ENCODE measurements at regions not wholly inside any gene's neighbourhood (a gene's known extent, or its start where the extent isn't known, plus 50 kb on each side); places are given as distances from the start of the nearest gene placed in this dataset.

DNA sequence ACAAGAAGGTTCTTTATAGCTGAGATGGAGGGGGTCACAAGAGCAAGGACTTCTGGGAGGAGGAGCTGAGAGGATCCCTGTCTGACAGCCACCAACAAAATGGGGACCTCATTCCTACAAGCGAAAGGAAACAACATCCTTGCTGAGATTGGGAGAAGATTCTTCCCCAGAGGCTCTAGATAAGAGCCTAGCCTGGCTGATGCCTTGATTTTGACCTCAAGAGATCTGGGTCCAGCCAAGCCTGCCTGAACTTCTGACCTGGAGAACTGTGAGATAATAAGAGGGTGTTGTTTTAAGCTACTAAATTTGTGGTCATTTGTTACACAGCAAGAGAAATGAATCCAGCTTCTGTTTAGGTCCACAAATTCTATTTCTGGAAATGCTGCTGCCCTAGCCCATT lies 75.4 kb upstream of the SLC4A11 start:
- H3K9me2 ChIP-seq (replicated peaks; ENCODE audit: low read depth, low read length), result no peaks in the 10 kb centered on the region
- H4K20me1 ChIP-seq (ENCODE audit: insufficient read depth, low read length, poor library complexity, severe bottlenecking), result no peaks in the 10 kb centered on the region
- no peaks in the 10 kb centered on the region for H3K79me2 ChIP-seq (ENCODE audit: insufficient read depth, low read length)
- H3K4me3 ChIP-seq (ENCODE audit: low read length, poor library complexity, severe bottlenecking), result no peak overlapping the region
- no peaks in the 10 kb centered on the region for H3K4me1 ChIP-seq (ENCODE audit: insufficient read depth, low read length, poor library complexity, severe bottlenecking)
- H3F3A ChIP-seq (ENCODE audit: low read depth), result no peaks in the 10 kb centered on the region
- H3K27me3 ChIP-seq (ENCODE audit: insufficient read depth, low read length, poor library complexity, severe bottlenecking), result no peaks in the 10 kb centered on the region
- H3K4me2 ChIP-seq (ENCODE audit: low read depth, low read length, poor library complexity, severe bottlenecking), result no peak overlapping the region
- H2AFZ ChIP-seq (ENCODE audit: low read length), result no peak overlapping the region
- H3K36me3 ChIP-seq (ENCODE audit: insufficient read depth, low read length), result peaks cover 16% of the 10 kb centered on the region; the same call in 1 of the 2 replicates
- no peaks in the 10 kb centered on the region for H3K9me3 ChIP-seq (ENCODE audit: insufficient read depth, low read depth, low read length)
- no peak overlapping the region for H3K9ac ChIP-seq (ENCODE audit: low read depth, low read length, poor library complexity, severe bottlenecking)
- TF ChIP-seq EZH2phosphoT487 (IDR thresholded peaks at IDR 0.05; ENCODE audit: borderline replicate concordance), result no peak
- TF ChIP-seq, protein P1, sequence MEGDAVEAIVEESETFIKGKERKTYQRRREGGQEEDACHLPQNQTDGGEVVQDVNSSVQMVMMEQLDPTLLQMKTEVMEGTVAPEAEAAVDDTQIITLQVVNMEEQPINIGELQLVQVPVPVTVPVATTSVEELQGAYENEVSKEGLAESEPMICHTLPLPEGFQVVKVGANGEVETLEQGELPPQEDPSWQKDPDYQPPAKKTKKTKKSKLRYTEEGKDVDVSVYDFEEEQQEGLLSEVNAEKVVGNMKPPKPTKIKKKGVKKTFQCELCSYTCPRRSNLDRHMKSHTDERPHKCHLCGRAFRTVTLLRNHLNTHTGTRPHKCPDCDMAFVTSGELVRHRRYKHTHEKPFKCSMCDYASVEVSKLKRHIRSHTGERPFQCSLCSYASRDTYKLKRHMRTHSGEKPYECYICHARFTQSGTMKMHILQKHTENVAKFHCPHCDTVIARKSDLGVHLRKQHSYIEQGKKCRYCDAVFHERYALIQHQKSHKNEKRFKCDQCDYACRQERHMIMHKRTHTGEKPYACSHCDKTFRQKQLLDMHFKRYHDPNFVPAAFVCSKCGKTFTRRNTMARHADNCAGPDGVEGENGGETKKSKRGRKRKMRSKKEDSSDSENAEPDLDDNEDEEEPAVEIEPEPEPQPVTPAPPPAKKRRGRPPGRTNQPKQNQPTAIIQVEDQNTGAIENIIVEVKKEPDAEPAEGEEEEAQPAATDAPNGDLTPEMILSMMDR (conservative IDR thresholded peaks at IDR 0.05; ENCODE audit: low read length), result no peak

DNA sequence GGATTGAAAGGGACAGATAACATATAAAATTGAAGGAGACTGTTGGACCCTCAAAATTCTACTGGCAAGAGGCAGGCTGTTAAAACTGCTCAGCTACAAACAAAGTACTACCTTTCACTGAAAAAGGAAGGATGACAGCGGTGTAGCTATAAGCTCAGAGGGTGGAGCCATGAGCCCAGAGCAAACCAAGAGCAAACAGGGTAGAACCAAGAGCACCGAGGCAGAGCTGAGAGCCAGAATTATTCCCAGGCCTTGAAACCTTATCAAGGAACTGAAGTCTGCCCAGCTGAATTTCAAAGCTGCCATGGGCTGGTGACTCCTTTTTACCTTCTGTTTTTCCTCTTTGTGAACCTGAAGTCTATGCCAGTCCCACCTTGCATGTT lies 74.7 kb upstream of the SLC4A11 start:
- H3F3A ChIP-seq (ENCODE audit: low read depth), result no peaks in the 10 kb centered on the region
- H3K27me3 ChIP-seq (ENCODE audit: insufficient read depth, low read length, poor library complexity, severe bottlenecking), result no peaks in the 10 kb centered on the region
- no peaks in the 10 kb centered on the region for H3K9me3 ChIP-seq (ENCODE audit: insufficient read depth, low read depth, low read length)
- peaks cover 4% of the 10 kb centered on the region for H3K4me1 ChIP-seq (ENCODE audit: insufficient read depth, low read length, poor library complexity, severe bottlenecking)
- H3K79me2 ChIP-seq (ENCODE audit: insufficient read depth, low read length), result no peaks in the 10 kb centered on the region
- H3K36me3 ChIP-seq (ENCODE audit: insufficient read depth, low read length), result peaks cover 22% of the 10 kb centered on the region; the same call in 1 of the 2 replicates
- TF ChIP-seq EZH2phosphoT487 (IDR thresholded peaks at IDR 0.05; ENCODE audit: borderline replicate concordance), result no peak
- TF ChIP-seq, protein P1 (conservative IDR thresholded peaks at IDR 0.05; ENCODE audit: low read length), result no peak
- no peak overlapping the region for H3K4me3 ChIP-seq (ENCODE audit: low read length, poor library complexity, severe bottlenecking)
- no peaks in the 10 kb centered on the region for H3K9me2 ChIP-seq (replicated peaks; ENCODE audit: low read depth, low read length)
- H3K4me2 ChIP-seq (ENCODE audit: low read depth, low read length, poor library complexity, severe bottlenecking), result no peak overlapping the region
- H2AFZ ChIP-seq (ENCODE audit: low read length), result no peak overlapping the region
- H4K20me1 ChIP-seq (ENCODE audit: insufficient read depth, low read length, poor library complexity, severe bottlenecking), result no peaks in the 10 kb centered on the region
- no peak overlapping the region for H3K9ac ChIP-seq (ENCODE audit: low read depth, low read length, poor library complexity, severe bottlenecking)

DNA sequence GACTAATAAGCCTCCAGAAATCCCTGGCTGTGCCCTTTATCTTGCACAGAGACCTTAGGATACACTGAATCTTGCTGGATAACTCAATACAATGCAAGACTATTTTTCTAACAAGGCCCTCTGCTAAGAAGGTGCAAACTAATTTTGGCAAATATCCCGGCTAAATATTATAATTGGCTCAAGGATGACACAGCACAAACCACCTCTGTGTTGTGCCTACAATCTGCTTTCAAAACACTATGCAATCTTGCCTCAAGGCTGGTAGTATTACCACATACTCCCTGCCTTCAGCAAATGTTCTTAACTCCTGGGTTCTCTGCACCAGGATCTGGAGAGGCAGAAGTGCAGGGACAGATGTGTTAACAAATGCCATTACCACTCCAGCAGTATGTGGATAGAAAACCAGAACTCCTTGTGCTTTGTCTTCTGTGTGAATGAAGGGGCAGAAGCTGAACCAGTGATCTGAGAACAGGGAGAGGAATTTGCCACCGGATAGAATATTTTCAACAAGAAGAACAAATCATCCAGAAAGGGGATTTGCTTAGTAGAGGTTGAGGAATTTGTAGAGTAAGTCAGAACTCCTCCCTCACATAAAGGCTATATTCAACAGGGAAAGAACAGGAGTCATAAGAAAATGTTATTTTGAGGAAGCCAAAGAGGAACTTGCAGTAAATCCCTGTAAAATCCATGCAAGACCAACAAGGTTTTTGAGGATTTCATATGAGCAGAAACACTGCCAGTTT lies 74.1 kb upstream of the SLC4A11 start:
- Histone ChIP-seq H3K4me3 (ENCODE audit: low read length, poor library complexity, severe bottlenecking) (no peak overlapping the region), H3K4me1 (ENCODE audit: insufficient read depth, low read length, poor library complexity, severe bottlenecking) (peaks cover 4% of the 10 kb centered on the region), H4K20me1 (ENCODE audit: insufficient read depth, low read length, poor library complexity, severe bottlenecking) (no peaks in the 10 kb centered on the region), H3K9me3 (ENCODE audit: insufficient read depth, low read depth, low read length) (no peaks in the 10 kb centered on the region), H3K79me2 (ENCODE audit: insufficient read depth, low read length) (no peaks in the 10 kb centered on the region), H3K9me2 (replicated peaks; ENCODE audit: low read depth, low read length) (no peaks in the 10 kb centered on the region), H3K36me3 (ENCODE audit: insufficient read depth, low read length) (peaks cover 22% of the 10 kb centered on the region; the same call in 1 of the 2 replicates), H3K27me3 (ENCODE audit: insufficient read depth, low read length, poor library complexity, severe bottlenecking) (no peaks in the 10 kb centered on the region), H3K9ac (ENCODE audit: low read depth, low read length, poor library complexity, severe bottlenecking) (no peak overlapping the region), H2AFZ (ENCODE audit: low read length) (no peak overlapping the region), H3K4me2 (ENCODE audit: low read depth, low read length, poor library complexity, severe bottlenecking) (no peak overlapping the region), H3F3A (ENCODE audit: low read depth) (no peaks in the 10 kb centered on the region)
- TF ChIP-seq, protein P1 (conservative IDR thresholded peaks at IDR 0.05; ENCODE audit: low read length), result no peak
- TF ChIP-seq EZH2phosphoT487 (IDR thresholded peaks at IDR 0.05; ENCODE audit: borderline replicate concordance), result no peak
